Spleen (tissue), 7 donors: ENCODE measurements at regions not wholly inside any gene's neighbourhood (a gene's known extent, or its start where the extent isn't known, plus 50 kb on each side); places are given as distances from the start of the nearest gene placed in this dataset.

Experiments used
- POLR2A ChIP-seq, 3 donors: fragments of 450-650 bp; IDR thresholded peaks; one replicate each; pipeline ENCODE4 v1.5.1; 2017; ENCODE audit warnings: antibody characterized with exemption in 3 of 3, mild to moderate bottlenecking in 1 of 3
- POLR2AphosphoS5 ChIP-seq, 3 donors: sonication (generic); formaldehyde crosslinking; IDR thresholded peaks; one replicate each; pipeline ENCODE4 v1.5.1; 2017; ENCODE audit warnings: antibody characterized with exemption in 3 of 3
- TF ChIP-seq, protein P1 (sequence below), 11 experiments: fragments of 200-600 bp in 7 of 11; fragments of 450-650 bp in 4 of 11; sonication (generic) in 4 of 11; IDR thresholded peaks in 8 of 11; conservative IDR thresholded peaks in 3 of 11; 1 replicate in 7 of 11; 2 replicates in 4 of 11; pipeline versions ENCODE4 v1.4.0 to v1.8.0; 2016 to 2021; ENCODE audit warnings: antibody characterized with exemption in 11 of 11, inconsistent platforms in 4 of 11, mild to moderate bottlenecking in 1 of 11
- donor health status: DM: no; HTN: no; CAD: no; lungs with moderate emphysema.
- donor health status: DM: no; HTN: no; CAD: no.
- donor health status: DM: no; HTN: no; CAD: no.

- TF ChIP-seq POLR2A (IDR thresholded peaks at IDR 0.05) (no peak), POLR2AphosphoS5 (IDR thresholded peaks at IDR 0.05) (no peak)
- TF ChIP-seq, protein P1, sequence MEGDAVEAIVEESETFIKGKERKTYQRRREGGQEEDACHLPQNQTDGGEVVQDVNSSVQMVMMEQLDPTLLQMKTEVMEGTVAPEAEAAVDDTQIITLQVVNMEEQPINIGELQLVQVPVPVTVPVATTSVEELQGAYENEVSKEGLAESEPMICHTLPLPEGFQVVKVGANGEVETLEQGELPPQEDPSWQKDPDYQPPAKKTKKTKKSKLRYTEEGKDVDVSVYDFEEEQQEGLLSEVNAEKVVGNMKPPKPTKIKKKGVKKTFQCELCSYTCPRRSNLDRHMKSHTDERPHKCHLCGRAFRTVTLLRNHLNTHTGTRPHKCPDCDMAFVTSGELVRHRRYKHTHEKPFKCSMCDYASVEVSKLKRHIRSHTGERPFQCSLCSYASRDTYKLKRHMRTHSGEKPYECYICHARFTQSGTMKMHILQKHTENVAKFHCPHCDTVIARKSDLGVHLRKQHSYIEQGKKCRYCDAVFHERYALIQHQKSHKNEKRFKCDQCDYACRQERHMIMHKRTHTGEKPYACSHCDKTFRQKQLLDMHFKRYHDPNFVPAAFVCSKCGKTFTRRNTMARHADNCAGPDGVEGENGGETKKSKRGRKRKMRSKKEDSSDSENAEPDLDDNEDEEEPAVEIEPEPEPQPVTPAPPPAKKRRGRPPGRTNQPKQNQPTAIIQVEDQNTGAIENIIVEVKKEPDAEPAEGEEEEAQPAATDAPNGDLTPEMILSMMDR (IDR thresholded peaks at IDR 0.05 in 8 of 11, conservative IDR thresholded peaks at IDR 0.05 in 3 of 11): no peak
These were observed 351.6 kb upstream of the PLXNA2 start for GRCh38 chr1:208595745-208596144.
